COR-L47 (cell line): ENCODE measurements at regions not wholly inside any gene's neighbourhood (a gene's known extent, or its start where the extent isn't known, plus 50 kb on each side); places are given as distances from the start of the nearest gene placed in this dataset.
"Not testable (repeated sequence)": the region's sequence is repeated elsewhere in the genome, so short reads cannot be mapped to it uniquely, and the experiment has no call there.

Experiments
- DNase-seq: peaks from one replicate; lab custom pipeline; 2025; lab: John Stamatoyannopoulos, UW

GRCh38 chr1:121573881-121574504 is 389.2 kb downstream of the SRGAP2C start:
- DNase-seq = not testable (repeated sequence)

GRCh38 chr1:121574505-121574899 is 389.7 kb downstream of the SRGAP2C start:
- not testable (repeated sequence) for DNase-seq

GRCh38 chr1:121582898-121583297 is 398.1 kb downstream of the SRGAP2C start:
- not testable (repeated sequence) for DNase-seq

- DNase-seq = no peak
These were observed 401.8 kb downstream of the SRGAP2C start for GRCh38 chr1:121586369-121587229.

GRCh38 chr1:121587230-121587569 is 402.4 kb downstream of the SRGAP2C start:
- no peak for DNase-seq

- no peak for DNase-seq
These were observed 403.0 kb downstream of the SRGAP2C start for GRCh38 chr1:121587777-121588176.

- no peak for DNase-seq
These were observed 409.3 kb downstream of the SRGAP2C start for GRCh38 chr1:121594096-121594495.

GRCh38 chr1:121595089-121595488 is 410.3 kb downstream of the SRGAP2C start:
- DNase-seq = no peak

- not testable (repeated sequence) for DNase-seq
These were observed 420.2 kb downstream of the SRGAP2C start for GRCh38 chr1:121604843-121605444.

GRCh38 chr1:121607499-121607898 is 422.7 kb downstream of the SRGAP2C start:
- DNase-seq = not testable (repeated sequence)
